A673 (cell line): ENCODE measurements at regions not wholly inside any gene's neighbourhood (a gene's known extent, or its start where the extent isn't known, plus 50 kb on each side); places are given as distances from the start of the nearest gene placed in this dataset.

Source experiments
- EZH2 ChIP-seq: fragments of 200-600 bp; sonication (generic); IDR thresholded peaks from 2 replicates; pipeline ENCODE4 v1.6.1; 2017; ENCODE audit warnings: borderline replicate concordance, low read depth, mild to moderate bottlenecking, mixed read lengths, antibody characterized with exemption, low read length; ENCODE audit not compliant: poor library complexity, severe bottlenecking
- TF ChIP-seq, protein P1 (sequence below): fragments of 300-800, 200-600 bp; sonication (generic); conservative IDR thresholded peaks from 2 replicates; pipeline ENCODE4 v1.5.1; 2017; ENCODE audit warnings: low read depth, mild to moderate bottlenecking, antibody characterized with exemption, low read length, moderate library complexity, mixed read lengths

DNA sequence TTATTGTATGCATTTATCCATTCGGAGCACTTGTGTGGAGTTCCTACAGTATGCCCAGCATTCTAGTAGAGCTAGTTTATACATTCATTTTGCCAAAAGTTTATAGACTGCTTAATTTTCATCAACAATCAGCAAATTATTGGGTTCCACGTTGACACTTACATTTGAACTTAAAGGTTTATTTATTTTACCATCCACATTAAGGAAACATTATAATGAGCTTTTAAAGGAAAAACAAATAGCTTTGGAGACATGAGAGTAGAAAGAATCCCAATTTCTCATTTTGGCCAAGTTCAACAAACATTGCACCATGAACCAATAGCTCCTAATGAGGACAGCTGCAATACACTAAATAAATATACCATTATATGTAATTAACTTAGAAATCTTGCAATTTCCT is 501.2 kb upstream of the SMIM21 start:
- TF ChIP-seq, protein P1, sequence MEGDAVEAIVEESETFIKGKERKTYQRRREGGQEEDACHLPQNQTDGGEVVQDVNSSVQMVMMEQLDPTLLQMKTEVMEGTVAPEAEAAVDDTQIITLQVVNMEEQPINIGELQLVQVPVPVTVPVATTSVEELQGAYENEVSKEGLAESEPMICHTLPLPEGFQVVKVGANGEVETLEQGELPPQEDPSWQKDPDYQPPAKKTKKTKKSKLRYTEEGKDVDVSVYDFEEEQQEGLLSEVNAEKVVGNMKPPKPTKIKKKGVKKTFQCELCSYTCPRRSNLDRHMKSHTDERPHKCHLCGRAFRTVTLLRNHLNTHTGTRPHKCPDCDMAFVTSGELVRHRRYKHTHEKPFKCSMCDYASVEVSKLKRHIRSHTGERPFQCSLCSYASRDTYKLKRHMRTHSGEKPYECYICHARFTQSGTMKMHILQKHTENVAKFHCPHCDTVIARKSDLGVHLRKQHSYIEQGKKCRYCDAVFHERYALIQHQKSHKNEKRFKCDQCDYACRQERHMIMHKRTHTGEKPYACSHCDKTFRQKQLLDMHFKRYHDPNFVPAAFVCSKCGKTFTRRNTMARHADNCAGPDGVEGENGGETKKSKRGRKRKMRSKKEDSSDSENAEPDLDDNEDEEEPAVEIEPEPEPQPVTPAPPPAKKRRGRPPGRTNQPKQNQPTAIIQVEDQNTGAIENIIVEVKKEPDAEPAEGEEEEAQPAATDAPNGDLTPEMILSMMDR, result no peak
- no peak for TF ChIP-seq EZH2
